GM12865 (cell line): ENCODE measurements at regions not wholly inside any gene's neighbourhood (a gene's known extent, or its start where the extent isn't known, plus 50 kb on each side); places are given as distances from the start of the nearest gene placed in this dataset.

Source experiments
- DNase-seq: peaks from one replicate; pipeline ENCODE4 v3.0.0; 2010; ENCODE audit warnings: low read depth
- H3K4me3 ChIP-seq: 2 replicates; pipeline ENCODE4 v1.5.1; 2011; ENCODE audit warnings: mild to moderate bottlenecking, low read depth, low read length, control low read depth
- CTCF ChIP-seq: IDR thresholded peaks from 2 replicates; pipeline ENCODE4 v1.5.1; 2011; ENCODE audit warnings: low read length, control low read depth, low read depth, inconsistent platforms; ENCODE audit not compliant: insufficient read depth; ENCODE audit errors: missing control alignments

- TF ChIP-seq CTCF: no peak
- DNase-seq: no peak
- no peak overlapping the region for H3K4me3 ChIP-seq
These were observed 221.3 kb downstream of the IDS start for GRCh38 chrX:149283853-149284252.

DNA sequence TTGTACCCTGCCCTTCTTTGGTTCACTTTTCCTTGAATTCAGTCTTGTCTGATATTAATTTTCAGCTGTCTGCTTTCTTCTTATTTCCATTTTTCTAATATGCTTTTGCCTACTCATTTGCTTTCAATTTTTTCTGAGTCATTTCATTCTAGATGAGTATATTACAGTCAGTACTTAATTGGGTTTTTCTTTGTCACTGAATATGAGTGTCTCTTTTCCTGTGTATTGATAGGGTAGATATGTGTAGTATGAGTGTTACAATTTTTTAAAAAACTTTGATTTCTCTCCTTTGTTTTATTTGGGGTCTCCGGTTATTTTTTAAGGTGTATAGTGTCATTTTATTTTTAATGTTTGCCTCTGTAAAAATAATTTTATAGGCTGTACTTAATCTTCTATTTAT lies 222.2 kb downstream of the IDS start:
- no peak for TF ChIP-seq CTCF
- DNase-seq: no peak
- H3K4me3 ChIP-seq: no peak overlapping the region

DNA sequence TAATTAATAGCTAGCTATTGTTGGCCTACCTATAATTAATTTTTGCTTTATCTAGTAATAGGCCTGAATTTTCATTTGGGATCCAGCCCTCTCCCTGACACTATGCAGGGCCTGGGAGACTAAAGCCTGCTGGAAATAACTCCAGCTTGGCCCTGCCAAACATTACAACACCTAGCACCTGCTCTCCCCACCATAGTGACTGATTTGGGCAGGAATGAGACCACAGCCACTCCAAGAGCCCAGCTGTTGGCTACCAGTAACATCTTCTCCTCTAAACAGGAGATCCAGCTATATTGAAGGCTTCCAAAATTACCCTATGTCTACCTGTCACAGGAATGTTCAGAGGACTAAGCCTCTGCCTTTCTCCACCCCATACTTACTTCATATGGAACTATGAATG lies 225.1 kb downstream of the IDS start:
- no peak overlapping the region for H3K4me3 ChIP-seq
- DNase-seq: no peak
- TF ChIP-seq CTCF: no peak

GRCh38 chrX:149275836-149276235 lies 229.3 kb downstream of the IDS start:
- TF ChIP-seq CTCF: no peak
- no peak overlapping the region for H3K4me3 ChIP-seq
- DNase-seq: no peak

DNA sequence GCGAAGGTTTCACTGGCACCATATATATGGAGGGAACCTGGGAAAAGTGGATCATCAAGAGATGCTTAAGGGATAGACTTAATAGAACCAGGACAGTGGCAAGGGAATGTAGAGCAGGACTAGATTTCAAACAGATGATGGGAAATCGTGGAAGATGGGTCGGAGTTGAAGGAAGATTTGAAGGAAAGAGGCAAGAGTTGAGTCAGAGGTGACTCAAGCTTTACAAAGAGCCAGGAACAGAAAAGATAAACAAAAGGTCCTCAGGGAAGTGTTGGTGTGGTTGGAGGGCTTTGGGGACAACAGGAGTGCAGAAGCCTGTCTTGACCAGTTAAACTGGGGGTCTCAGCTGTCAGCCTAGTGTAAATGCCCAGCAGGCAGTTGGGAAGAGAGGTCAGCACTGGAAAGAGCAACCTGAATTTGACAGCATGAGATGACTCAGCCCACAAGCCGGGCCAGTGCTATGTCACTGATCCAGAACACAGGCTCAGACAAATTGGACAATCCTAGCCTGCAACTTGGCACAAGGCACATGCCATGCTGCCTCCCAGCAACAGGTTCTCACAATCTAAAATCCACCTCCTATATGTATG lies 230.5 kb downstream of the IDS start:
- no peak for TF ChIP-seq CTCF
- no peak overlapping the region for H3K4me3 ChIP-seq
- no peak for DNase-seq

DNA sequence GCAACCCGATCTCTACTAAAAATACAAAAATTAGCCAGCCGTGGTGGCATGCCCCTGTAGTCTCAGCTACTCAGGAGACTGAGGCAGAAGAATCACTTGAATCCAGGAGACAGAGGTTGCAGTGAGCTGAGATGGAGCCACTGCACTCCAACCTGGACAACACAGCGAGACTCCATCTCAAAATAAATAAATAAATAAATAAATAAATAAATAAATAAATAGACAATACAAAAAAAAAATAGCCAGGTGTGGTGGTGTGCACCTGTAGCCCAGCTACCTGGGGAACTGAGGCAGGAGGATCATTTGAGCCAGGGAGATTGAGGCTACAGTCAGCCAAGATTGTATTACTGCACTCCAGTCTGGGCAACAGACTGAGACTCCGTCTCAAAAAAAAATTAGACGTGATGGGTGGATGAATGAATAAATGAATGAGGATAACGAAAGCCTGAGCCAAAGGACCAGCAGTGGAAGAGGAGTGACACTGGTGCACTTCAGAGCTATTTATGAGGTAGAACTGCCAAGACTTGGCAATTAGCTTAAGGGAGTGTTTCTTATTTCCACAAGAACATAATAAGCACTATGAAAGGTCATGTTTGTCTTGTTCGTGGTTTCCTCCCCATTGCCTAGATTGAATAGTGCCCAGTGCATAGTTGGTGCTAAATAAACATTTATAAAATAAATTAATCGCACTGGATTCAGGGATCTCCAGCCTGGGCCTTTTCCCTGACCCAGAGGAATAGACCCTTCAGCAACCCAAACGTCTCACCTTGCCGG lies 232.2 kb downstream of the IDS start:
- H3K4me3 ChIP-seq: no peak overlapping the region
- no peak for DNase-seq
- no peak for TF ChIP-seq CTCF
